HuH-7 (cell line): ENCODE measurements at regions not wholly inside any gene's neighbourhood (a gene's known extent, or its start where the extent isn't known, plus 50 kb on each side); places are given as distances from the start of the nearest gene placed in this dataset.

Source experiments
- DNase-seq: peaks from one replicate; pipeline ENCODE4 v3.0.0; 2011; ENCODE audit warnings: low spot score

GRCh38 chrX:39559229-39559628 lies 538.5 kb downstream of the BCOR start:
- DNase-seq: no peak

GRCh38 chrX:39560271-39560670 lies 537.5 kb downstream of the BCOR start:
- no peak for DNase-seq

- DNase-seq: no peak
Observed at GRCh38 chrX:39563178-39563577, 534.6 kb downstream of the BCOR start.

- no peak for DNase-seq
Observed at GRCh38 chrX:39564751-39565150, 533.0 kb downstream of the BCOR start.

- no peak for DNase-seq
Observed at GRCh38 chrX:39574178-39574577, 523.6 kb downstream of the BCOR start.

- DNase-seq: no peak
Observed at GRCh38 chrX:39576041-39576872, 521.5 kb downstream of the BCOR start.

GRCh38 chrX:39577206-39577984 lies 520.4 kb downstream of the BCOR start:
- DNase-seq: no peak

- DNase-seq: no peak
Observed at GRCh38 chrX:39577985-39578869, 519.5 kb downstream of the BCOR start.

GRCh38 chrX:39580043-39580442 lies 517.7 kb downstream of the BCOR start:
- no peak for DNase-seq

- no peak for DNase-seq
Observed at GRCh38 chrX:39581411-39581810, 516.3 kb downstream of the BCOR start.

GRCh38 chrX:39582091-39582490 lies 515.7 kb downstream of the BCOR start:
- no peak for DNase-seq

GRCh38 chrX:39582976-39583375 lies 514.8 kb downstream of the BCOR start:
- DNase-seq: no peak

- DNase-seq: no peak
Observed at GRCh38 chrX:39585808-39586207, 511.9 kb downstream of the BCOR start.

- DNase-seq: no peak
Observed at GRCh38 chrX:39586359-39586758, 511.4 kb downstream of the BCOR start.

- no peak for DNase-seq
Observed at GRCh38 chrX:39591099-39591498, 506.7 kb downstream of the BCOR start.

GRCh38 chrX:39592776-39593175 lies 505.0 kb downstream of the BCOR start:
- DNase-seq: no peak

- no peak for DNase-seq
Observed at GRCh38 chrX:39595977-39596376, 501.8 kb downstream of the BCOR start.

- no peak for DNase-seq
Observed at GRCh38 chrX:39596437-39596836, 501.3 kb downstream of the BCOR start.

- DNase-seq: no peak
Observed at GRCh38 chrX:39599339-39599738, 498.4 kb downstream of the BCOR start.

GRCh38 chrX:39600222-39600621 lies 497.5 kb downstream of the BCOR start:
- no peak for DNase-seq

GRCh38 chrX:39601231-39602177 lies 496.3 kb downstream of the BCOR start:
- DNase-seq: no peak
